H1 (cell line): ENCODE measurements at regions not wholly inside any gene's neighbourhood (a gene's known extent, or its start where the extent isn't known, plus 50 kb on each side); places are given as distances from the start of the nearest gene placed in this dataset.

Source experiments
- CHD7 ChIP-seq: fragments of 300-600 bp; sonication (generic); IDR thresholded peaks from 2 replicates; pipeline ENCODE4 v1.7.1; 2012; ENCODE audit warnings: low read length, moderate library complexity, mild to moderate bottlenecking, inconsistent platforms; ENCODE audit not compliant: insufficient replicate concordance
- CTCF ChIP-seq, 3 experiments: IDR thresholded peaks; 1 replicate in 2 of 3; 2 replicates in 1 of 3; pipeline versions ENCODE4 v1.5.1 to v1.6.1; 2011; ENCODE audit warnings: low read length in 3 of 3, mild to moderate bottlenecking in 3 of 3, inconsistent platforms in 2 of 3, low read depth in 1 of 3, moderate library complexity in 1 of 3; ENCODE audit not compliant: insufficient read depth in 1 of 3; ENCODE audit errors: control extremely low read depth in 1 of 3
- MAX ChIP-seq: IDR thresholded peaks from 2 replicates; pipeline ENCODE4 v1.6.1; 2012; ENCODE audit warnings: inconsistent platforms
- SAP30 ChIP-seq: fragments of 300-600 bp; sonication (generic); IDR thresholded peaks from 2 replicates; pipeline ENCODE4 v1.7.1; 2012; ENCODE audit warnings: low read length, moderate library complexity, mild to moderate bottlenecking, inconsistent platforms; ENCODE audit not compliant: insufficient read depth, insufficient replicate concordance
- SIN3A ChIP-seq, 2 experiments: IDR thresholded peaks in 1 of 2; conservative IDR thresholded peaks in 1 of 2; 2 replicates each; pipeline ENCODE4 v1.6.1; 2011 to 2012; ENCODE audit warnings: low read length in 2 of 2, improper control_type of control experiment in 1 of 2, low read depth in 1 of 2, mild to moderate bottlenecking in 1 of 2
- SIRT6 ChIP-seq: IDR thresholded peaks from one replicate; pipeline ENCODE4 v1.7.1; 2012; ENCODE audit warnings: low read length, inconsistent platforms
- SP2 ChIP-seq: IDR thresholded peaks from 2 replicates; pipeline ENCODE4 v1.6.1; 2012; ENCODE audit warnings: mild to moderate bottlenecking, low read length, inconsistent platforms
- YY1 ChIP-seq: IDR thresholded peaks from 2 replicates; pipeline ENCODE4 v1.6.1; 2011; ENCODE audit warnings: low read depth, mild to moderate bottlenecking, low read length
- ZNF274 ChIP-seq: IDR thresholded peaks from 2 replicates; pipeline ENCODE4 v1.7.0; 2012; ENCODE audit warnings: low read length, borderline replicate concordance; ENCODE audit errors: extremely low read depth

GRCh38 chr10:120272350-120272749, 184.7 kb upstream of the PLPP4 start (continued):
- TF ChIP-seq CHD7: no peak
- TF ChIP-seq YY1: no peak
- no peak for TF ChIP-seq SP2
- TF ChIP-seq SIN3A (conservative IDR thresholded peaks at IDR 0.05 in 1 of 2, IDR thresholded peaks at IDR 0.05 in 1 of 2; ENCODE audit: low read depth in 1 of 2, low read length in 2 of 2): no peak
- no peak for TF ChIP-seq SAP30
- no peak for TF ChIP-seq SIRT6
- no peak for TF ChIP-seq CTCF (IDR thresholded peaks at IDR 0.05; ENCODE audit: control extremely low read depth in 1 of 3, insufficient read depth in 1 of 3, low read depth in 1 of 3, low read length in 3 of 3)
- TF ChIP-seq ZNF274: no peak
- no peak for TF ChIP-seq MAX
